ENCODE measurements at regions not wholly inside any gene's neighbourhood (a gene's known extent, or its start where the extent isn't known, plus 50 kb on each side); places are given as distances from the start of the nearest gene placed in this dataset.

- Histone ChIP-seq H3K27ac (ENCODE audit: low read depth, low read length) (no peak overlapping the region), H3K4me1 (ENCODE audit: control insufficient read depth, low read length) (no peaks in the 10 kb centered on the region), H3K9me3 (ENCODE audit: control insufficient read depth, insufficient read depth, low read length) (no peaks in the 10 kb centered on the region), H3K4me3 (ENCODE audit: low read length) (no peak overlapping the region), H3K79me2 (ENCODE audit: control insufficient read depth, low read length) (no peaks in the 10 kb centered on the region), H3F3A (ENCODE audit: control insufficient read depth, insufficient read depth) (no peaks in the 10 kb centered on the region), H3K9me2 (replicated peaks; ENCODE audit: control insufficient read depth, low read length) (no peaks in the 10 kb centered on the region), H3K27me3 (ENCODE audit: control insufficient read depth, low read length) (no peaks in the 10 kb centered on the region), H4K20me1 (ENCODE audit: control insufficient read depth, insufficient read depth, low read depth, low read length) (no peaks in the 10 kb centered on the region), H3K4me2 (ENCODE audit: low read length) (no peak overlapping the region), H3K36me3 (ENCODE audit: control insufficient read depth, low read length) (no peaks in the 10 kb centered on the region)
- TF ChIP-seq EZH2phosphoT487 (IDR thresholded peaks at IDR 0.05; ENCODE audit: borderline replicate concordance, low read length) (no peak), CTCF (IDR thresholded peaks at IDR 0.05; ENCODE audit: low read depth, low read length, poor library complexity, severe bottlenecking) (no peak)
Measured at GRCh38 chr2:12834239-12834638, 117.5 kb downstream of the TRIB2 start.

GRCh38 chr2:12835733-12836132 is 119.0 kb downstream of the TRIB2 start:
- no peak for TF ChIP-seq EZH2phosphoT487 (IDR thresholded peaks at IDR 0.05; ENCODE audit: borderline replicate concordance, low read length)
- no peak for TF ChIP-seq CTCF (IDR thresholded peaks at IDR 0.05; ENCODE audit: low read depth, low read length, poor library complexity, severe bottlenecking)
- H3F3A ChIP-seq (ENCODE audit: control insufficient read depth, insufficient read depth) = no peaks in the 10 kb centered on the region
- H3K36me3 ChIP-seq (ENCODE audit: control insufficient read depth, low read length) = no peaks in the 10 kb centered on the region
- no peaks in the 10 kb centered on the region for H3K79me2 ChIP-seq (ENCODE audit: control insufficient read depth, low read length)
- no peaks in the 10 kb centered on the region for H3K4me1 ChIP-seq (ENCODE audit: control insufficient read depth, low read length)
- H3K9me2 ChIP-seq (replicated peaks; ENCODE audit: control insufficient read depth, low read length) = no peaks in the 10 kb centered on the region
- no peak overlapping the region for H3K4me3 ChIP-seq (ENCODE audit: low read length)
- no peak overlapping the region for H3K4me2 ChIP-seq (ENCODE audit: low read length)
- H3K9me3 ChIP-seq (ENCODE audit: control insufficient read depth, insufficient read depth, low read length) = no peaks in the 10 kb centered on the region
- no peaks in the 10 kb centered on the region for H3K27me3 ChIP-seq (ENCODE audit: control insufficient read depth, low read length)
- no peak overlapping the region for H3K27ac ChIP-seq (ENCODE audit: low read depth, low read length)
- H4K20me1 ChIP-seq (ENCODE audit: control insufficient read depth, insufficient read depth, low read depth, low read length) = no peaks in the 10 kb centered on the region

- H3K79me2 ChIP-seq (ENCODE audit: control insufficient read depth, low read length) = no peaks in the 10 kb centered on the region
- TF ChIP-seq CTCF (IDR thresholded peaks at IDR 0.05; ENCODE audit: low read depth, low read length, poor library complexity, severe bottlenecking) (no peak), EZH2phosphoT487 (IDR thresholded peaks at IDR 0.05; ENCODE audit: borderline replicate concordance, low read length) (no peak)
- H4K20me1 ChIP-seq (ENCODE audit: control insufficient read depth, insufficient read depth, low read depth, low read length) = no peaks in the 10 kb centered on the region
- no peaks in the 10 kb centered on the region for H3K9me2 ChIP-seq (replicated peaks; ENCODE audit: control insufficient read depth, low read length)
- H3K27ac ChIP-seq (ENCODE audit: low read depth, low read length) = no peak overlapping the region
- H3K4me1 ChIP-seq (ENCODE audit: control insufficient read depth, low read length) = no peaks in the 10 kb centered on the region
- no peaks in the 10 kb centered on the region for H3K36me3 ChIP-seq (ENCODE audit: control insufficient read depth, low read length)
- no peak overlapping the region for H3K4me3 ChIP-seq (ENCODE audit: low read length)
- H3K4me2 ChIP-seq (ENCODE audit: low read length) = no peak overlapping the region
- H3K27me3 ChIP-seq (ENCODE audit: control insufficient read depth, low read length) = peaks cover 5% of the 10 kb centered on the region; the same call in 1 of the 2 replicates
- H3F3A ChIP-seq (ENCODE audit: control insufficient read depth, insufficient read depth) = no peaks in the 10 kb centered on the region
- H3K9me3 ChIP-seq (ENCODE audit: control insufficient read depth, insufficient read depth, low read length) = no peaks in the 10 kb centered on the region
Measured at GRCh38 chr2:12839339-12839738, 122.6 kb downstream of the TRIB2 start.

- H3K27ac ChIP-seq (ENCODE audit: low read depth, low read length) = no peak overlapping the region
- H3K4me1 ChIP-seq (ENCODE audit: control insufficient read depth, low read length) = no peaks in the 10 kb centered on the region
- H3K79me2 ChIP-seq (ENCODE audit: control insufficient read depth, low read length) = no peaks in the 10 kb centered on the region
- H3K9me3 ChIP-seq (ENCODE audit: control insufficient read depth, insufficient read depth, low read length) = no peaks in the 10 kb centered on the region
- no peaks in the 10 kb centered on the region for H3K9me2 ChIP-seq (replicated peaks; ENCODE audit: control insufficient read depth, low read length)
- no peaks in the 10 kb centered on the region for H3F3A ChIP-seq (ENCODE audit: control insufficient read depth, insufficient read depth)
- no peak for TF ChIP-seq CTCF (IDR thresholded peaks at IDR 0.05; ENCODE audit: low read depth, low read length, poor library complexity, severe bottlenecking)
- TF ChIP-seq EZH2phosphoT487 (IDR thresholded peaks at IDR 0.05; ENCODE audit: borderline replicate concordance, low read length) = no peak
- no peak overlapping the region for H3K4me3 ChIP-seq (ENCODE audit: low read length)
- H3K27me3 ChIP-seq (ENCODE audit: control insufficient read depth, low read length) = peaks cover 5% of the 10 kb centered on the region; the same call in 1 of the 2 replicates
- no peaks in the 10 kb centered on the region for H4K20me1 ChIP-seq (ENCODE audit: control insufficient read depth, insufficient read depth, low read depth, low read length)
- no peaks in the 10 kb centered on the region for H3K36me3 ChIP-seq (ENCODE audit: control insufficient read depth, low read length)
- no peak overlapping the region for H3K4me2 ChIP-seq (ENCODE audit: low read length)
Measured at GRCh38 chr2:12841021-12841420, 124.3 kb downstream of the TRIB2 start.

All from DOHH2 (cell line).